PC-3 (cell line): ENCODE measurements at regions not wholly inside any gene's neighbourhood (a gene's known extent, or its start where the extent isn't known, plus 50 kb on each side); places are given as distances from the start of the nearest gene placed in this dataset.

Experiments used
- EZH2phosphoT487 ChIP-seq: fragments of 300-600 bp; sonication (generic); IDR thresholded peaks from 2 replicates; pipeline ENCODE4 v1.6.1; 2018; ENCODE audit warnings: mild to moderate bottlenecking, antibody characterized with exemption, low read length, borderline replicate concordance
- TF ChIP-seq, protein P1 (sequence below): fragments of 300-600 bp; sonication (generic); conservative IDR thresholded peaks from 2 replicates; pipeline ENCODE4 v1.5.1; 2017; ENCODE audit warnings: antibody characterized with exemption, low read depth, mild to moderate bottlenecking, low read length

DNA sequence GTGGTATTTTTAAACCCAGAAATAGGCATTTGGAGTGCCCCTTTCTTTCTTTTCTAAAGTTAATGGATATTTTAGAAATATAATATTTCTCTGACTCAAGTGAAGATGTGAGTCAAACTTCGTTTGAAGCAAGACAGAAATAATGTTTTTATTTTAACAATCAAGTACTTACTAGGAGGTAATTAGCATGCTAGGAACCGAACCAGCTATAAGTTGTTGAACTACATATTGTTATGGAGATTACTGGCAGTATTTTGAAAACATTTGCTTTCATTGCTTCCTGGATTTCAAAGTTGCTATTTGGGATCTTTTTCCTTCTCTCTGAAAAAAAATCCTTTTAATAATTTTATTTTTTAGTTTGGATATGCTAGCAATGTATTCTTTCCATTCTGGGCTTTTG lies 225.2 kb downstream of the NEDD1 start:
- no peak for TF ChIP-seq EZH2phosphoT487
- TF ChIP-seq, protein P1, sequence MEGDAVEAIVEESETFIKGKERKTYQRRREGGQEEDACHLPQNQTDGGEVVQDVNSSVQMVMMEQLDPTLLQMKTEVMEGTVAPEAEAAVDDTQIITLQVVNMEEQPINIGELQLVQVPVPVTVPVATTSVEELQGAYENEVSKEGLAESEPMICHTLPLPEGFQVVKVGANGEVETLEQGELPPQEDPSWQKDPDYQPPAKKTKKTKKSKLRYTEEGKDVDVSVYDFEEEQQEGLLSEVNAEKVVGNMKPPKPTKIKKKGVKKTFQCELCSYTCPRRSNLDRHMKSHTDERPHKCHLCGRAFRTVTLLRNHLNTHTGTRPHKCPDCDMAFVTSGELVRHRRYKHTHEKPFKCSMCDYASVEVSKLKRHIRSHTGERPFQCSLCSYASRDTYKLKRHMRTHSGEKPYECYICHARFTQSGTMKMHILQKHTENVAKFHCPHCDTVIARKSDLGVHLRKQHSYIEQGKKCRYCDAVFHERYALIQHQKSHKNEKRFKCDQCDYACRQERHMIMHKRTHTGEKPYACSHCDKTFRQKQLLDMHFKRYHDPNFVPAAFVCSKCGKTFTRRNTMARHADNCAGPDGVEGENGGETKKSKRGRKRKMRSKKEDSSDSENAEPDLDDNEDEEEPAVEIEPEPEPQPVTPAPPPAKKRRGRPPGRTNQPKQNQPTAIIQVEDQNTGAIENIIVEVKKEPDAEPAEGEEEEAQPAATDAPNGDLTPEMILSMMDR, result no peak
